ENCODE measurements at regions not wholly inside any gene's neighbourhood (a gene's known extent, or its start where the extent isn't known, plus 50 kb on each side); places are given as distances from the start of the nearest gene placed in this dataset.
"Not testable (repeated sequence)": the region's sequence is repeated elsewhere in the genome, so short reads cannot be mapped to it uniquely, and the experiment has no call there.

DNA sequence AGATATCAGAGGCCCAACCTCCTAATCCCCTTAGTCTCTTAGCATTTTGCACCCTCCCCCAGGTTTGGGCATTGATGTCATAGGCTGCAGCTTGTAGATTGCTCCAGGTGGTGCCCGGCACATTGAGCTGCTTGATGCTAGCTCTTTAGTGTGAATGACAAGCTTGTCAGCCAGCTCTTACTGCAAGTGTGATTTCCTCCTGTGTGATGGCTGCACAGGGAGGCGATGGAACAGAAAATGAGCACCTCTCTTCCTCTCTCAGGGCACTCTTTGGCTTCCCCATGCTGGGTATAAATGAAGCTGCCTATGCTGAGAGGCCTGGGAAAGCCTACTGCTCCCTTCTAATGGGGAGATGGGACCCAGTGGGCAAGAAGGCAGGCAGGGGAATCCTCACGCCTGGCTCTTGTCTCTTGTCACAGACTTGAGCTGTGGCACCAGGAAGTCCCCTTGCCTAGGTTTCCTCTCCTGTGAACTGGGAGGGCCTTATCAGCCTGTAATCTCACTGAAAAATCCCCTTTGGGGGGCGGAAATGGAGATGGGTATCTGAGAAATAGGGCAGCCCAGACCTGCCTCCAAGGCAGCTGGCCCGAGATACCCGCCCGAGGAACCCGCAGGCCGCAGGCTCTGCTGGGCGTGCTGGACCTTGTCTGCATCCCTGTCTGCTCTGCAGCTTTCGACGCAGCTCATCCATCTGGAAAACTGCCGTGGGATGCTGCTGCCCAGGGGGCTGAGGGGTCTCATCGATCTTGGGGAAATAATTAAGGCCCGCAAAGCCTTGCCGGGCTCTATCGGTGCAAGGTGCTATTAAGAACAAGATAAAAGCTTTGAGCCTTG lies 163.5 kb upstream of the CXCR4 start:
- H3K9me3 ChIP-seq (ENCODE audit: control insufficient read depth, low read depth, low read length), result no peaks in the 10 kb centered on the region
- H3K4me1 ChIP-seq (ENCODE audit: control insufficient read depth, extremely low read depth, insufficient read depth, low read length), result no peaks in the 10 kb centered on the region
- no peak overlapping the region for H3K4me2 ChIP-seq (ENCODE audit: control insufficient read depth, extremely low read depth, insufficient read depth, low read depth, low read length)
- H3K27me3 ChIP-seq (ENCODE audit: control insufficient read depth, extremely low read depth, insufficient read depth, low read length), result no peaks in the 10 kb centered on the region
- TF ChIP-seq EZH2 (IDR thresholded peaks at IDR 0.05; ENCODE audit: low read length) (no peak), CTCF (optimal IDR thresholded peaks at IDR 0.05 in 1 of 3, IDR thresholded peaks at IDR 0.05 in 1 of 3, conservative IDR thresholded peaks at IDR 0.05 in 1 of 3; ENCODE audit: extremely low read depth in 1 of 3, insufficient read depth in 2 of 3, low read length in 3 of 3) (no peak)
- FAIRE-seq (no peak), DNase-seq (ENCODE audit: low read depth, low spot score) (no peak)
- no peaks in the 10 kb centered on the region for H3K36me3 ChIP-seq (ENCODE audit: control insufficient read depth in 2 of 2, extremely low read depth in 1 of 2, insufficient read depth in 2 of 2, low read length in 2 of 2)
- dilution Hi-C loops (cut with MboI; ENCODE audit: extremely low pct_ligation_motif_present, low sequenced_read_pairs), result no loop called here
- H3K9ac ChIP-seq (ENCODE audit: control insufficient read depth, extremely low read depth, insufficient read depth, low read length), result no peak overlapping the region
- no peaks in the 10 kb centered on the region for H3K79me2 ChIP-seq (ENCODE audit: control insufficient read depth, insufficient read depth, low read length)
- no peak overlapping the region for H3K4me3 ChIP-seq (ENCODE audit: control insufficient read depth in 2 of 3, extremely low read depth in 1 of 3, insufficient read depth in 2 of 3, low read depth in 1 of 3, low read length in 3 of 3)
- H3K27ac ChIP-seq (ENCODE audit: control insufficient read depth, insufficient read depth, low read length), result no peak overlapping the region
- no peaks in the 10 kb centered on the region for H4K20me1 ChIP-seq (ENCODE audit: control insufficient read depth, extremely low read depth, insufficient read depth, low read length)
- no peaks in the 10 kb centered on the region for H3K9me1 ChIP-seq (ENCODE audit: control insufficient read depth, extremely low read depth, insufficient read depth, low read length)
- no peak overlapping the region for H2AFZ ChIP-seq (ENCODE audit: control insufficient read depth, low read length)

DNA sequence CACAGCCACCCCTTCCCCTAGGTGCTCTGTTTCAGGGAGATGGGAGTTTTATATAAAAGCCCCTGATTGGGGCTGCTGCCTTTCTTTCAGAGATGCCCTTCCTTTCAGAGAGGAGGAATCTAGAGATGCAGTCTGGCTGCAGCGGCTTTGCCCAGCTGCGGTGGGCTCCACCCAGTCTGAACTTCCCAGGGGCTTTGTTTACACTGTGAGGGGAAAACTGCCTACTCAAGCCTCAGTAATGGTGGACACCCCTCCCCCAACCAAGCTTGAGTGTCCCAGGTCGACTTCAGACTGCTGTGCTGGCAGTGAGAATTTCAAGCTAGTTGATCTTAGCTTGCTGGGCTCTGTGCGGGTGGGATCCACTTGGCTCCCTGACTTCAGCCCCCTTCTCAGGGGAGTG lies 148.4 kb upstream of the CXCR4 start:
- dilution Hi-C loops (cut with MboI; ENCODE audit: extremely low pct_ligation_motif_present, low sequenced_read_pairs); H3K4me2 ChIP-seq (ENCODE audit: control insufficient read depth, extremely low read depth, insufficient read depth, low read depth, low read length); H3K27ac ChIP-seq (ENCODE audit: control insufficient read depth, insufficient read depth, low read length); H4K20me1 ChIP-seq (ENCODE audit: control insufficient read depth, extremely low read depth, insufficient read depth, low read length); H3K36me3 ChIP-seq (ENCODE audit: control insufficient read depth in 2 of 2, extremely low read depth in 1 of 2, insufficient read depth in 2 of 2, low read length in 2 of 2); H3K79me2 ChIP-seq (ENCODE audit: control insufficient read depth, insufficient read depth, low read length); DNase-seq (ENCODE audit: low read depth, low spot score); H3K9me1 ChIP-seq (ENCODE audit: control insufficient read depth, extremely low read depth, insufficient read depth, low read length); H3K9me3 ChIP-seq (ENCODE audit: control insufficient read depth, low read depth, low read length); H3K4me3 ChIP-seq (ENCODE audit: control insufficient read depth in 2 of 3, extremely low read depth in 1 of 3, insufficient read depth in 2 of 3, low read depth in 1 of 3, low read length in 3 of 3); FAIRE-seq; H3K9ac ChIP-seq (ENCODE audit: control insufficient read depth, extremely low read depth, insufficient read depth, low read length); H2AFZ ChIP-seq (ENCODE audit: control insufficient read depth, low read length); H3K27me3 ChIP-seq (ENCODE audit: control insufficient read depth, extremely low read depth, insufficient read depth, low read length); H3K4me1 ChIP-seq (ENCODE audit: control insufficient read depth, extremely low read depth, insufficient read depth, low read length): not testable (repeated sequence)

GRCh38 chr2:136259551-136259950 lies 141.6 kb upstream of the CXCR4 start:
- Histone ChIP-seq H3K27me3 (ENCODE audit: control insufficient read depth, extremely low read depth, insufficient read depth, low read length) (no peaks in the 10 kb centered on the region), H3K4me1 (ENCODE audit: control insufficient read depth, extremely low read depth, insufficient read depth, low read length) (no peaks in the 10 kb centered on the region), H4K20me1 (ENCODE audit: control insufficient read depth, extremely low read depth, insufficient read depth, low read length) (no peaks in the 10 kb centered on the region), H3K79me2 (ENCODE audit: control insufficient read depth, insufficient read depth, low read length) (no peaks in the 10 kb centered on the region), H3K9ac (ENCODE audit: control insufficient read depth, extremely low read depth, insufficient read depth, low read length) (no peak overlapping the region), H3K4me3 (ENCODE audit: control insufficient read depth in 2 of 3, extremely low read depth in 1 of 3, insufficient read depth in 2 of 3, low read depth in 1 of 3, low read length in 3 of 3) (no peak overlapping the region), H3K4me2 (ENCODE audit: control insufficient read depth, extremely low read depth, insufficient read depth, low read depth, low read length) (no peak overlapping the region), H3K36me3 (ENCODE audit: control insufficient read depth in 2 of 2, extremely low read depth in 1 of 2, insufficient read depth in 2 of 2, low read length in 2 of 2) (no peaks in the 10 kb centered on the region), H3K9me1 (ENCODE audit: control insufficient read depth, extremely low read depth, insufficient read depth, low read length) (no peaks in the 10 kb centered on the region), H3K27ac (ENCODE audit: control insufficient read depth, insufficient read depth, low read length) (no peak overlapping the region), H3K9me3 (ENCODE audit: control insufficient read depth, low read depth, low read length) (no peaks in the 10 kb centered on the region), H2AFZ (ENCODE audit: control insufficient read depth, low read length) (no peak overlapping the region)
- TF ChIP-seq EZH2 (IDR thresholded peaks at IDR 0.05; ENCODE audit: low read length), result no peak
- TF ChIP-seq CTCF (optimal IDR thresholded peaks at IDR 0.05 in 1 of 3, IDR thresholded peaks at IDR 0.05 in 1 of 3, conservative IDR thresholded peaks at IDR 0.05 in 1 of 3; ENCODE audit: extremely low read depth in 1 of 3, insufficient read depth in 2 of 3, low read length in 3 of 3), result no peak
- DNase-seq (ENCODE audit: low read depth, low spot score), result no peak
- dilution Hi-C loops (cut with MboI; ENCODE audit: extremely low pct_ligation_motif_present, low sequenced_read_pairs), result no loop called here
- FAIRE-seq, result no peak

Data from keratinocyte (primary cell).